H9 (cell line): ENCODE measurements at regions not wholly inside any gene's neighbourhood (a gene's known extent, or its start where the extent isn't known, plus 50 kb on each side); places are given as distances from the start of the nearest gene placed in this dataset.

Experiments used
- DNase-seq: peaks from one replicate; pipeline ENCODE4 v3.0.0-alpha.2; 2017
- H2AFZ ChIP-seq: one replicate; pipeline ENCODE4 v1.6.1; 2013; ENCODE audit warnings: mild to moderate bottlenecking, low read length, control low read depth, moderate library complexity
- H2AK5ac ChIP-seq: 2 replicates; pipeline ENCODE4 v1.6.1; 2013; ENCODE audit warnings: low read length, control low read depth, mixed read lengths; ENCODE audit not compliant: insufficient read length
- H2BK120ac ChIP-seq: one replicate; pipeline ENCODE4 v1.6.1; 2013; ENCODE audit warnings: low read depth, mild to moderate bottlenecking, low read length, control low read depth, inconsistent platforms; ENCODE audit not compliant: poor library complexity, severe bottlenecking
- H2BK12ac ChIP-seq: 2 replicates; pipeline ENCODE4 v1.6.1; 2013; ENCODE audit warnings: low read length, control low read depth, mixed read lengths, low read depth; ENCODE audit not compliant: insufficient read length
- H2BK15ac ChIP-seq: 2 replicates; pipeline ENCODE4 v1.6.1; 2013; ENCODE audit warnings: low read depth, low read length, control low read depth
- H2BK20ac ChIP-seq: one replicate; pipeline ENCODE4 v1.6.1; 2013; ENCODE audit warnings: low read depth, mild to moderate bottlenecking, low read length, control low read depth, inconsistent platforms; ENCODE audit not compliant: poor library complexity, severe bottlenecking
- H2BK5ac ChIP-seq: 2 replicates; pipeline ENCODE4 v1.6.1; 2013; ENCODE audit warnings: low read length, control low read depth, mixed read lengths; ENCODE audit not compliant: insufficient read length
- H3K14ac ChIP-seq: 2 replicates; pipeline ENCODE4 v1.6.1; 2013; ENCODE audit warnings: low read length, control low read depth; ENCODE audit not compliant: insufficient read depth
- H3K18ac ChIP-seq: 2 replicates; pipeline ENCODE4 v1.6.1; 2013; ENCODE audit warnings: low read depth, mild to moderate bottlenecking, mixed read lengths, low read length, control low read depth; ENCODE audit not compliant: insufficient read length
- H3K23ac ChIP-seq: 2 replicates; pipeline ENCODE4 v1.6.1; 2013; ENCODE audit warnings: low read length, control low read depth, mixed read lengths, low read depth; ENCODE audit not compliant: insufficient read length
- H3K23me2 ChIP-seq: 2 replicates; pipeline ENCODE4 v1.6.1; 2013; ENCODE audit warnings: low read depth, mild to moderate bottlenecking, mixed read lengths, low read length, control low read depth; ENCODE audit not compliant: insufficient read length, poor library complexity, severe bottlenecking
- H3K27ac ChIP-seq: 2 replicates; pipeline ENCODE4 v1.5.1; 2013; ENCODE audit warnings: low read length, control low read depth, mixed read lengths, low read depth; ENCODE audit not compliant: insufficient read length
- H3K27me3 ChIP-seq: 2 replicates; pipeline ENCODE4 v1.6.1; 2013; ENCODE audit warnings: low read length, control low read depth, inconsistent platforms; ENCODE audit not compliant: insufficient read depth
- H3K4ac ChIP-seq: 2 replicates; pipeline ENCODE4 v1.6.1; 2013; ENCODE audit warnings: low read depth, mild to moderate bottlenecking, control low read depth, inconsistent platforms, low read length, moderate library complexity
- H3K4me1 ChIP-seq: 2 replicates; pipeline ENCODE4 v1.6.1; 2013; ENCODE audit warnings: low read length, control low read depth, inconsistent platforms; ENCODE audit not compliant: insufficient read depth
- H3K4me2 ChIP-seq: 2 replicates; pipeline ENCODE4 v1.6.1; 2013; ENCODE audit warnings: low read length, control low read depth, mixed read lengths; ENCODE audit not compliant: insufficient read length, insufficient read depth
- H3K56ac ChIP-seq: 2 replicates; pipeline ENCODE4 v1.6.1; 2013; ENCODE audit warnings: low read depth, mild to moderate bottlenecking, mixed read lengths, low read length, control low read depth; ENCODE audit not compliant: insufficient read length
- H3K79me1 ChIP-seq: 2 replicates; pipeline ENCODE4 v1.6.1; 2013; ENCODE audit warnings: low read depth, mild to moderate bottlenecking, moderate library complexity, low read length, control low read depth, inconsistent platforms; ENCODE audit not compliant: insufficient read depth, poor library complexity, severe bottlenecking
- H3K79me2 ChIP-seq: 2 replicates; pipeline ENCODE4 v1.6.1; 2013; ENCODE audit warnings: low read length, control low read depth, inconsistent platforms; ENCODE audit not compliant: insufficient read depth
- H3K9ac ChIP-seq: 2 replicates; pipeline ENCODE4 v1.6.1; 2013; ENCODE audit warnings: low read length, control low read depth, mixed read lengths; ENCODE audit not compliant: insufficient read length; ENCODE audit errors: extremely low read depth
- H3K9me3 ChIP-seq: one replicate; pipeline ENCODE4 v1.6.1; 2013; ENCODE audit warnings: low read depth, low read length, inconsistent platforms; ENCODE audit not compliant: control insufficient read depth
- H3T11ph ChIP-seq: one replicate; pipeline ENCODE4 v1.6.1; 2013; ENCODE audit warnings: mild to moderate bottlenecking, low read length, control low read depth, inconsistent platforms
- H4K20me1 ChIP-seq: one replicate; pipeline ENCODE4 v1.6.1; 2013; ENCODE audit not compliant: control insufficient read depth, insufficient read length, insufficient read depth
- H4K5ac ChIP-seq: 2 replicates; pipeline ENCODE4 v1.6.1; 2013; ENCODE audit warnings: low read depth, mild to moderate bottlenecking, mixed read lengths, low read length, control low read depth; ENCODE audit not compliant: insufficient read length
- H4K8ac ChIP-seq: replicated peaks from 2 replicates; pipeline ENCODE4 v1.6.1; 2013; ENCODE audit warnings: low read length, control low read depth, mixed read lengths, low read depth; ENCODE audit not compliant: insufficient read length
- H4K91ac ChIP-seq: 2 replicates; pipeline ENCODE4 v1.6.1; 2013; ENCODE audit warnings: low read depth, mild to moderate bottlenecking, moderate library complexity, mixed read lengths, low read length, control low read depth; ENCODE audit not compliant: insufficient read length
- H3K27ac Mint-ChIP-seq, 3 experiments: 2 replicates in 2 of 3; 3 replicates in 1 of 3; pipeline ENCODE4 v1.8.0; 2020 to 2021; ENCODE audit warnings: mixed read lengths in 3 of 3, mild to moderate bottlenecking in 1 of 3, moderate library complexity in 1 of 3
- H3K27me3 Mint-ChIP-seq: 2 replicates; pipeline ENCODE4 v1.8.0; 2021; ENCODE audit warnings: low read depth, mild to moderate bottlenecking, moderate library complexity, mixed read lengths
- H3K36me3 Mint-ChIP-seq, 3 experiments: 2 replicates in 2 of 3; 3 replicates in 1 of 3; pipeline ENCODE4 v1.8.0; 2020 to 2021; ENCODE audit warnings: low read depth in 3 of 3, mixed read lengths in 3 of 3; ENCODE audit not compliant: insufficient read depth in 1 of 3
- H3K4me1 Mint-ChIP-seq, 2 experiments: 2 replicates each; pipeline ENCODE4 v1.8.0; 2020; ENCODE audit warnings: mixed read lengths in 2 of 2
- H3K4me3 Mint-ChIP-seq, 2 experiments: 2 replicates in 1 of 2; 3 replicates in 1 of 2; pipeline ENCODE4 v1.8.0; 2020 to 2021; ENCODE audit warnings: mild to moderate bottlenecking in 2 of 2, mixed read lengths in 2 of 2, moderate library complexity in 1 of 2
- H3K9me3 Mint-ChIP-seq, 2 experiments: 2 replicates in 1 of 2; 3 replicates in 1 of 2; pipeline ENCODE4 v1.8.0; 2020; ENCODE audit warnings: mild to moderate bottlenecking in 2 of 2, mixed read lengths in 2 of 2, moderate library complexity in 1 of 2
- CTCF ChIP-seq: fragments of 200-600 bp; sonication (generic); conservative IDR thresholded peaks from 3 replicates; pipeline ENCODE4 v1.8.0; 2021; ENCODE audit warnings: antibody characterized with exemption, mild to moderate bottlenecking
- WGBS: extraction: QIAGEN DNeasy Blood & Tissue Kit; methylation state at CpG from one replicate; pipeline ENCODE4 v1.1.7; 2013; ENCODE audit warnings: missing lambda C conversion rate, low lambda C conversion rate, mixed read lengths; ENCODE audit not compliant: insufficient read length; ENCODE audit errors: extremely low coverage; 5-methylcytosine and 5-hydroxymethylcytosine counted together

- no CpG with 5 or more reads among the region's 3 CpGs for WGBS
- H3K27me3 Mint-ChIP-seq, result no peaks in the 10 kb centered on the region; the same call in 1 of the 2 replicates
Observed at GRCh38 chr3:159522276-159522675, 466.4 kb upstream of the IL12A start.

More at GRCh38 chr3:159522276-159522675, 466.4 kb upstream of the IL12A start:
- Histone ChIP-seq H3K79me2 (no peaks in the 10 kb centered on the region), H3K79me1 (no peaks in the 10 kb centered on the region), H2BK20ac (no peak overlapping the region), H3K18ac (no peak overlapping the region), H3K14ac (no peak overlapping the region), H3T11ph (no peak overlapping the region), H2BK15ac (no peak overlapping the region), H4K8ac (no peak overlapping the region), H3K9me3 (no peaks in the 10 kb centered on the region), H2BK12ac (no peak overlapping the region), H3K23me2 (no peaks in the 10 kb centered on the region), H3K9ac (no peak overlapping the region), H3K23ac (no peak overlapping the region), H4K20me1 (no peaks in the 10 kb centered on the region), H2AFZ (no peak overlapping the region), H3K27ac (no peak overlapping the region), H3K27me3 (no peaks in the 10 kb centered on the region), H2AK5ac (no peak overlapping the region), H3K4me2 (no peak overlapping the region), H4K91ac (no peak overlapping the region), H2BK5ac (no peak overlapping the region), H3K4me1 (no peaks in the 10 kb centered on the region), H3K56ac (no peak overlapping the region), H2BK120ac (no peak overlapping the region), H4K5ac (no peak overlapping the region), H3K4ac (no peak overlapping the region)
- no peak for DNase-seq
- Mint-ChIP-seq H3K9me3 (no peaks in the 10 kb centered on the region), H3K4me3 (no peak overlapping the region), H3K27ac (no peak overlapping the region), H3K4me1 (no peaks in the 10 kb centered on the region), H3K36me3 (no peaks in the 10 kb centered on the region)
- no peak for TF ChIP-seq CTCF
